Breast epithelium (tissue), 3 donors: ENCODE measurements at regions not wholly inside any gene's neighbourhood (a gene's known extent, or its start where the extent isn't known, plus 50 kb on each side); places are given as distances from the start of the nearest gene placed in this dataset.

Experiments
- CTCF ChIP-seq, 3 donors: fragments of 450-650 bp; IDR thresholded peaks; one replicate each; pipeline ENCODE4 v1.5.1; 2016 to 2017; ENCODE audit warnings: antibody characterized with exemption in 3 of 3, mild to moderate bottlenecking in 3 of 3, moderate library complexity in 3 of 3
- POLR2A ChIP-seq: fragments of 450-650 bp; IDR thresholded peaks from one replicate; pipeline ENCODE4 v1.6.1; 2016; ENCODE audit warnings: antibody characterized with exemption, mild to moderate bottlenecking, moderate library complexity

GRCh38 chr5:74293182-74293581 lies 347.3 kb downstream of the ENC1 start:
- TF ChIP-seq CTCF (IDR thresholded peaks at IDR 0.05) (no peak), POLR2A (no peak)
